Hematopoietic multipotent progenitor cell treated with erythropoietin and hydrocortisone succinate and interleukin-3 and kit ligand, for 15 days (in vitro differentiated cells): ENCODE measurements at regions not wholly inside any gene's neighbourhood (a gene's known extent, or its start where the extent isn't known, plus 50 kb on each side); places are given as distances from the start of the nearest gene placed in this dataset.
"Not testable (repeated sequence)": the region's sequence is repeated elsewhere in the genome, so short reads cannot be mapped to it uniquely, and the experiment has no call there.

Experiments used
- DNase-seq: peaks from one replicate; pipeline ENCODE4 v3.0.0-alpha.2; 2015; ENCODE audit warnings: low spot score

- DNase-seq, result no peak
These were observed 68.7 kb upstream of the PAX7 start for GRCh38 chr1:18561967-18562366.

- DNase-seq, result no peak
These were observed 66.0 kb upstream of the PAX7 start for GRCh38 chr1:18564676-18565075.

GRCh38 chr1:18565321-18565720 lies 65.3 kb upstream of the PAX7 start:
- no peak for DNase-seq

- no peak for DNase-seq
These were observed 62.2 kb upstream of the PAX7 start for GRCh38 chr1:18568489-18568888.

GRCh38 chr1:18569251-18569650 lies 61.4 kb upstream of the PAX7 start:
- DNase-seq, result no peak

GRCh38 chr1:18569811-18570545 lies 60.7 kb upstream of the PAX7 start:
- DNase-seq, result no peak

- DNase-seq, result no peak
These were observed 59.4 kb upstream of the PAX7 start for GRCh38 chr1:18571275-18571674.

- DNase-seq, result no peak
These were observed 58.4 kb upstream of the PAX7 start for GRCh38 chr1:18572022-18572880.

- DNase-seq, result no peak
These were observed 57.5 kb upstream of the PAX7 start for GRCh38 chr1:18573170-18573569.

- no peak for DNase-seq
These were observed 55.9 kb upstream of the PAX7 start for GRCh38 chr1:18574754-18575153.

- DNase-seq, result peak; percentile 47
These were observed 55.0 kb upstream of the PAX7 start for GRCh38 chr1:18575620-18576019.

GRCh38 chr1:18578271-18578670 lies 52.4 kb upstream of the PAX7 start:
- DNase-seq, result no peak

- DNase-seq, result not testable (repeated sequence)
These were observed 51.4 kb upstream of the PAX7 start for GRCh38 chr1:18579267-18579666.

- no peak for DNase-seq
These were observed 50.6 kb upstream of the PAX7 start for GRCh38 chr1:18580047-18580446.

GRCh38 chr1:18580691-18581419 lies 49.8 kb upstream of the PAX7 start:
- no peak for DNase-seq
